D721Med (cell line): ENCODE measurements at regions not wholly inside any gene's neighbourhood (a gene's known extent, or its start where the extent isn't known, plus 50 kb on each side); places are given as distances from the start of the nearest gene placed in this dataset.

Experiments
- DNase-seq: peaks from one replicate; pipeline ENCODE4 v3.0.0; 2011; ENCODE audit warnings: low spot score; ENCODE audit not compliant: insufficient read length
- FAIRE-seq: peaks from 2 replicates; lab custom pipeline; 2011; peaks lifted over from hg19 to GRCh38; lab: Jason Lieb, UNC
- CTCF ChIP-seq: IDR thresholded peaks from 2 replicates; pipeline ENCODE4 v1.5.1; 2012; ENCODE audit warnings: mild to moderate bottlenecking, control low read depth; ENCODE audit not compliant: insufficient read depth; ENCODE audit errors: missing control alignments

DNA sequence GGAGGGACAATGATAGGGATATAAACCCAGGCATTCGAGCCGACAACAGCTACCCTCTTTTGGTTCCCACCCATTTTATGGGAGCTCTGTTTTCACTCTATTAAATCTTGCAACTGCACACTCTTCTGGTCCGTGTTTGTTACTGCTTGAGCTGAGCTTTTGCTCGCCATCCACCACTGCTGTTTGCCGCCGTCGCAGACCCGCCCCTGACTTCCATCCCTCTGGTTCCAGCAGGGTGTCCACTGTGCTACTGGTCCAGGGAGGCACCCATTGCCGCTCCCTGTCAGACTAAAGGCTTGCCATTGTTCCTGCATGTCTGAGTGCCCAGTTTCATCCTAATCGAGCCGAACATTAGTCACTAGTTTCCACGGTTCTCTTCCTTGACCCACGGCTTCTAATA is 1170.5 kb upstream of the PABPC4L start:
- no peak for TF ChIP-seq CTCF
- FAIRE-seq, result no peak
- no peak for DNase-seq

DNA sequence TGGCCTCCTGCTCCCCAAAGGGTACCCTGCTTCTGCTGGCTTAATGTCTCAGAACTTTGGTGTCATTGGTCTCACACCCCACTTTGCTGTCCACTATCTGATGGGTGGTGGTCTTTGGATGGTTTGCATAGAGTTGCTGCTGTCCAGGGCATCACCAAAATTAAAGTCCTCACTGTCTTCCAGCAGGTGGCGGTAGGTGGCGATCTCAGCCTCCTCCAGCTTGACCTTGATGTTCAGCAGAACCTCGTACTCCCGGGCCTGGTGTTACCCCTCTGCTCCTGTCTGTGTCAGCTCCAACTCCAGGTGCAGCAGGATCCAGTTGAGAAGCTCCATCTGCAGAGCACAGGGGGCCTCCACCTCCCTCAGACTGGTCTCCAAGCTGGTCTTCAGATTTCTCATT is 1169.5 kb upstream of the PABPC4L start:
- no peak for FAIRE-seq
- no peak for TF ChIP-seq CTCF
- no peak for DNase-seq

- no peak for DNase-seq
- FAIRE-seq, result no peak
- no peak for TF ChIP-seq CTCF
Observed at GRCh38 chr4:135368831-135369230, 1167.2 kb upstream of the PABPC4L start.

DNA sequence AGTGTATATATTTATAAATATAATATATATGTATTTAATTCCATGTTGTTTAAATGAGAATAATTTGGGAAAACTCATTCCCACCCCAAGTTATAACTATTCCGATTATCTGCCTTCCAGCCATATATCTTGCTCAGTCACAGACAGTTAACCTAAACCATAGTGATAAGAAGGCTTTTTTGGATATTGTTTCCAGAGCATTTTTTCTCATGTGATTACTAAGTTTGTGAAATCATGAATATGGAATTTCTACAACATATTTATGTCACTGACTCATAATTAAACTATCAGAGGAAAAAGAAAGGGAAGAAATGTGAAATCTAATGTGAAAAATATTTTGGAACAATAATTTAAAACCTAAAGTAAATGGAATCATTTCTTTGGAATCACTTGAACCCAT is 1163.5 kb upstream of the PABPC4L start:
- FAIRE-seq, result no peak
- TF ChIP-seq CTCF, result no peak

GRCh38 chr4:135359128-135359527 is 1157.5 kb upstream of the PABPC4L start:
- FAIRE-seq, result no peak
- TF ChIP-seq CTCF, result no peak
- no peak for DNase-seq

More for the DNA sequence above, 1163.5 kb upstream of the PABPC4L start:
- DNase-seq, result no peak

DNA sequence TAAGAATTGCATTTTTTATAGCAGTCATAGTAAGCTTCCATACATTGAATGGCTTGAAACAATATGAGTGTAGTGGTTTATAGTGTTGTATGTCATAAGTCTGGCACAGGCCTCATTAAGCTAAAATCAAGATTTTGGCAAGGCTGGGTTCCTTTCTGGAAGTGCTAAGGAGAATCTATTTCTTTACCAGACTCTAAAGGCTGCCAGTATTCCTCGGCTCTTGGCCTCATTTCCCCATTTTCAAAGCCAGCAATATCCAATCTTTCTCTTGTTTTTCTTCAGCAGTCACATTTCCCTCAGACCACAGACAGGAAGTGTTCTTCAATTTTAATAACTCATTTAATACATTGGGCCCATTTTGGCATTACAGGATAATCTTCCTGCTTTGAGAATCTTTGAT is 1155.5 kb upstream of the PABPC4L start:
- DNase-seq (no peak), FAIRE-seq (no peak)
- no peak for TF ChIP-seq CTCF

GRCh38 chr4:135354876-135355275 is 1153.3 kb upstream of the PABPC4L start:
- FAIRE-seq (no peak), DNase-seq (no peak)
- no peak for TF ChIP-seq CTCF
